ENCODE measurements at regions not wholly inside any gene's neighbourhood (a gene's known extent, or its start where the extent isn't known, plus 50 kb on each side); places are given as distances from the start of the nearest gene placed in this dataset.

DNA sequence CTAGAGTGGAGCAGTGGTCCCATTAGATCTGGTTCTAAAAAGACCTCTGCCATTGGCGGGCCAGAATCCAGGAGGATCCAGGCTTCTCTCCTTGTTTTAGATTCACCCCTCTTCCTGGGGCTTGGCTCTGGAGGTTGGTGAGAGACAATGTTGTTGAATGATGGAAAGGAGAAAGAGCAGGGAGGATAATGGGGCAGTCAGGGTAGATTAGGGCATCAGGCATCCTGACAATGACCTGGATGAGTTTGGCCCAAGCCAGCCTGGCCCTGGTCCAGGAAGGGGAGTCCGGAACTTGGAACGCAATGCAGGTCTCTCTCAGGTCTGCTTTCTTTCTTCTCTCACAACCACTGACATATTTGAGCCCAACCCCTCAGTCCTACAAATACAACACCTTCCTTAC lies 260.1 kb upstream of the RASGRP1 start:
- Histone ChIP-seq H3K79me2 (ENCODE audit: insufficient read depth, low read length) (no peaks in the 10 kb centered on the region), H3K4me3 (ENCODE audit: low read depth, low read length, poor library complexity, severe bottlenecking) (no peak overlapping the region), H3K27me3 (ENCODE audit: insufficient read depth, low read length) (no peaks in the 10 kb centered on the region), H3K9me2 (ENCODE audit: low read depth, low read length) (no peaks in the 10 kb centered on the region), H3K4me1 (ENCODE audit: insufficient read depth, low read length, severe bottlenecking) (no peaks in the 10 kb centered on the region), H2AFZ (ENCODE audit: low read length) (no peak overlapping the region), H3K4me2 (ENCODE audit: low read length) (no peak overlapping the region), H3F3A (ENCODE audit: insufficient read depth, low read length) (no peaks in the 10 kb centered on the region), H3K9me3 (ENCODE audit: low read length) (no peaks in the 10 kb centered on the region), H3K36me3 (ENCODE audit: insufficient read depth, low read length) (no peaks in the 10 kb centered on the region), H3K27ac (ENCODE audit: low read depth, low read length, poor library complexity, severe bottlenecking) (no peak overlapping the region), H3K9ac (ENCODE audit: low read length) (no peak overlapping the region), H4K20me1 (ENCODE audit: insufficient read depth, low read length) (no peaks in the 10 kb centered on the region)
- no peak for TF ChIP-seq EZH2 (IDR thresholded peaks at IDR 0.05; ENCODE audit: borderline replicate concordance, low read length)
- TF ChIP-seq, protein P1, sequence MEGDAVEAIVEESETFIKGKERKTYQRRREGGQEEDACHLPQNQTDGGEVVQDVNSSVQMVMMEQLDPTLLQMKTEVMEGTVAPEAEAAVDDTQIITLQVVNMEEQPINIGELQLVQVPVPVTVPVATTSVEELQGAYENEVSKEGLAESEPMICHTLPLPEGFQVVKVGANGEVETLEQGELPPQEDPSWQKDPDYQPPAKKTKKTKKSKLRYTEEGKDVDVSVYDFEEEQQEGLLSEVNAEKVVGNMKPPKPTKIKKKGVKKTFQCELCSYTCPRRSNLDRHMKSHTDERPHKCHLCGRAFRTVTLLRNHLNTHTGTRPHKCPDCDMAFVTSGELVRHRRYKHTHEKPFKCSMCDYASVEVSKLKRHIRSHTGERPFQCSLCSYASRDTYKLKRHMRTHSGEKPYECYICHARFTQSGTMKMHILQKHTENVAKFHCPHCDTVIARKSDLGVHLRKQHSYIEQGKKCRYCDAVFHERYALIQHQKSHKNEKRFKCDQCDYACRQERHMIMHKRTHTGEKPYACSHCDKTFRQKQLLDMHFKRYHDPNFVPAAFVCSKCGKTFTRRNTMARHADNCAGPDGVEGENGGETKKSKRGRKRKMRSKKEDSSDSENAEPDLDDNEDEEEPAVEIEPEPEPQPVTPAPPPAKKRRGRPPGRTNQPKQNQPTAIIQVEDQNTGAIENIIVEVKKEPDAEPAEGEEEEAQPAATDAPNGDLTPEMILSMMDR (IDR thresholded peaks at IDR 0.05; ENCODE audit: low read length) = no peak

DNA sequence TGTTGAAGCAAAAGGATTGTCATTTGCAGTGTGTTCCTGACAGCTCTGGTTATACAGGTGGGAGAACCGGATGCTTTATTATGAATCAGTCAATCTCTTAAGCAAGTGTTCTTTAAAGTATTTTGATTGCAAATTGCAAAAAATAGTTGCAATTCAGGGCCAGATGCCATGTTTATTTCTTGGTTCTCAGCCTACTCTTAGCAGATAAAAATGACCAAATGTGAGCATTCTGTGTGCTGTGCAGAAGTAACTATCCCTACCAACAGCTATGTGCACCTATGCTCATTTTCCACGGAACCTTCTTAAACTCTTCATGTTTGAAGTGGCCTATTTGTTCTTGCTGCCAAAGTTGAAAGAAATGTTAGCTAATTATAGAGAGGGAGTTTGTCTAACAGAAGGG lies 262.3 kb upstream of the RASGRP1 start:
- no peaks in the 10 kb centered on the region for H3K79me2 ChIP-seq (ENCODE audit: insufficient read depth, low read length)
- no peak for TF ChIP-seq EZH2 (IDR thresholded peaks at IDR 0.05; ENCODE audit: borderline replicate concordance, low read length)
- TF ChIP-seq, protein P1 (IDR thresholded peaks at IDR 0.05; ENCODE audit: low read length) = no peak
- H3K9me3 ChIP-seq (ENCODE audit: low read length) = no peaks in the 10 kb centered on the region
- no peak overlapping the region for H3K4me3 ChIP-seq (ENCODE audit: low read depth, low read length, poor library complexity, severe bottlenecking)
- no peak overlapping the region for H3K27ac ChIP-seq (ENCODE audit: low read depth, low read length, poor library complexity, severe bottlenecking)
- no peak overlapping the region for H2AFZ ChIP-seq (ENCODE audit: low read length)
- no peaks in the 10 kb centered on the region for H4K20me1 ChIP-seq (ENCODE audit: insufficient read depth, low read length)
- H3K27me3 ChIP-seq (ENCODE audit: insufficient read depth, low read length) = no peaks in the 10 kb centered on the region
- no peaks in the 10 kb centered on the region for H3F3A ChIP-seq (ENCODE audit: insufficient read depth, low read length)
- no peaks in the 10 kb centered on the region for H3K36me3 ChIP-seq (ENCODE audit: insufficient read depth, low read length)
- no peaks in the 10 kb centered on the region for H3K9me2 ChIP-seq (ENCODE audit: low read depth, low read length)
- H3K4me2 ChIP-seq (ENCODE audit: low read length) = no peak overlapping the region
- no peak overlapping the region for H3K9ac ChIP-seq (ENCODE audit: low read length)
- H3K4me1 ChIP-seq (ENCODE audit: insufficient read depth, low read length, severe bottlenecking) = no peaks in the 10 kb centered on the region

GRCh38 chr15:38828031-38828532 lies 263.5 kb upstream of the RASGRP1 start:
- no peak overlapping the region for H3K4me2 ChIP-seq (ENCODE audit: low read length)
- H4K20me1 ChIP-seq (ENCODE audit: insufficient read depth, low read length) = no peaks in the 10 kb centered on the region
- no peaks in the 10 kb centered on the region for H3K4me1 ChIP-seq (ENCODE audit: insufficient read depth, low read length, severe bottlenecking)
- no peaks in the 10 kb centered on the region for H3K9me2 ChIP-seq (ENCODE audit: low read depth, low read length)
- no peak overlapping the region for H3K27ac ChIP-seq (ENCODE audit: low read depth, low read length, poor library complexity, severe bottlenecking)
- H3K27me3 ChIP-seq (ENCODE audit: insufficient read depth, low read length) = no peaks in the 10 kb centered on the region
- H2AFZ ChIP-seq (ENCODE audit: low read length) = no peak overlapping the region
- H3F3A ChIP-seq (ENCODE audit: insufficient read depth, low read length) = no peaks in the 10 kb centered on the region
- H3K79me2 ChIP-seq (ENCODE audit: insufficient read depth, low read length) = no peaks in the 10 kb centered on the region
- TF ChIP-seq EZH2 (IDR thresholded peaks at IDR 0.05; ENCODE audit: borderline replicate concordance, low read length) = no peak
- TF ChIP-seq, protein P1 (IDR thresholded peaks at IDR 0.05; ENCODE audit: low read length) = no peak
- H3K4me3 ChIP-seq (ENCODE audit: low read depth, low read length, poor library complexity, severe bottlenecking) = no peak overlapping the region
- H3K36me3 ChIP-seq (ENCODE audit: insufficient read depth, low read length) = no peaks in the 10 kb centered on the region
- H3K9me3 ChIP-seq (ENCODE audit: low read length) = no peaks in the 10 kb centered on the region
- no peak overlapping the region for H3K9ac ChIP-seq (ENCODE audit: low read length)
